ENCODE measurements at regions not wholly inside any gene's neighbourhood (a gene's known extent, or its start where the extent isn't known, plus 50 kb on each side); places are given as distances from the start of the nearest gene placed in this dataset.

DNA sequence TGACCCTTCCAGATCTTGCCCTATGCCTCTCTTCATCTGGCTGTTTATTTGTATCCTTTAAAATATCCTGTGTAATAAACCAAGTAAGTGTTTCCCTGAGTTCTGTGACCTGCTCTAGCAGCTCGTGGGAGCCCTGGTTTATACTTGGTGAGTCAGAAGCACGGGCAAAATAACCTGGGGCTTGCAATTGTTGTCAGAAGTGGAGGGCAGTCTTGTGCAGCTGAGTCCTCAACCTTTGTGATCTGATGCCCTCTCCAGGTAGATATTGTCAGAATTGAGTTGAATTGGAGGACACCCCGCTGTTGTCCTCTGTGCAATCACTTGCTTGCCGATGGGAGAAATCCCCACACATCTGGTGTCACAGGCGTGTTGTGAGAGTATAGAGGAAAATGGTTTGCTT lies 62.5 kb upstream of the PRICKLE1 start:
- TF ChIP-seq EZH2 (IDR thresholded peaks at IDR 0.05) = no peak
- no peak for TF ChIP-seq CTCF (IDR thresholded peaks at IDR 0.05)
- TF ChIP-seq EZH2phosphoT487 (IDR thresholded peaks at IDR 0.05) = no peak
